ENCODE measurements at regions not wholly inside any gene's neighbourhood (a gene's known extent, or its start where the extent isn't known, plus 50 kb on each side); places are given as distances from the start of the nearest gene placed in this dataset.
"Not testable (repeated sequence)": the region's sequence is repeated elsewhere in the genome, so short reads cannot be mapped to it uniquely, and the experiment has no call there.

DNA sequence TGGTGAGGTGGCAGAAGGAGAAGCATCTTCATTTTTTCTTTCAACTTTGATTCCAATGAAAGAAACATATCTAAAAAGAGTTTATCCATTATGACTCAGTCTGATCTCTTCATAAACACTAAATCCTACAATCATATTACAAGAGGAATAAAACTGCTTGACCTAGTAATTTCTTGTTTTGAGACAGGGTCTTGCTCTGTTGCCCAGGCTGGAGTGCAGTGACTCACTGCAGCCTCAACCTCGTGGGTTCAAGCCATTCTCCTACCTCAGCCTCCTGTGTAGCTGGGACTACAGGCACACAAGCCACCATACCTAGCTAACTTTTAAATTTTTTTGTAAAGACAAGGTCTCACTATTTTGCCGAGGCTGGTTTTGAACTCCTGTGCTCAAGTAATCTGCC is 147.2 kb downstream of the NDUFA12 start:
- no peak for DNase-seq

DNA sequence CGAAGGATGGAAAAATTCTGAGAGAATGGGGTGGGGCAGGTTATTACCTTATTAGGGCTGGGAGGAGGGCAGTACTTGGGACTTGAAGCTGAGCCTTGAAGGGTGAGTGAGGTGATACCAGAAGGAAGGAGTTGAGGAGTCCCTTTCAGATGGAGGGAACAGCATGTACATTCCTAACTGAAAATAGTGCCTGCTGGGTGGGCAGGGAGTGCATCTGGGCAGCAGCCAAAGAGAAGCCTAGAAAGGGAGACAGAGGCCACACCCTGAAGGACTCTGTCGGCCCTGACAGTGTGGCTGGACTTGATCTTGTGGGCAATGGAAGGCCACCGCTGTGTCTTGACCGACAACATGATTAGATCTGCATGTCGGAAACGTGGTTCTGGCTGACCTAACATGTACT is 147.6 kb downstream of the NDUFA12 start:
- no peak for DNase-seq

DNA sequence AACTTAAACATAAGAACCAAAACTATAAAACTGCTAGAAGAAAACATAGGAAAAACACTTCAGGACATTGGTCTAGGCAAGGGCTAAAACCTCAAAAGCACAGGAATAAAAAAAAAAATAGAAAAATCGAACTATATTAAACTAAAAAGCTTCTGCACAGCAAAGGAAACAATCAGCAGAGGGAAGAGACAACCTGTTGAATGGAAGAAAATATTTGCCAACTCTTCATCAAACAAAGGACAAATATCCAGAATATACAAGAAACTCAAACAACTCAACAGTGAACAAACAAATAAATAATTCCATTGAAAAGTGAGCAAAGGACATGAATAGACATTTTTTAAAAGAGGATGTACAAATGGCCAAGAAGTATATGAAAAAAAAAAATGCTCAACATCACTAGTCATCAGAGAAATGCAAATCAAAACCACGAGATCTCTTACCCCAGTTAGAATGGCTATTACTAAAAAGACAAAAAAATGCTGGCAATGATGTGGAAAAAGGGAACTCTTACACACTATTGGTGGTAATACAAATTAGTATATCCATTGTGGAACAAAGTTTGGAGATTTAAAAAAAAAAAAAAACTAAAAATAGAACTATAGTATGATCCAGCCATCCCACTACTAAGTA is 152.0 kb downstream of the NDUFA12 start:
- DNase-seq, result no peak

DNA sequence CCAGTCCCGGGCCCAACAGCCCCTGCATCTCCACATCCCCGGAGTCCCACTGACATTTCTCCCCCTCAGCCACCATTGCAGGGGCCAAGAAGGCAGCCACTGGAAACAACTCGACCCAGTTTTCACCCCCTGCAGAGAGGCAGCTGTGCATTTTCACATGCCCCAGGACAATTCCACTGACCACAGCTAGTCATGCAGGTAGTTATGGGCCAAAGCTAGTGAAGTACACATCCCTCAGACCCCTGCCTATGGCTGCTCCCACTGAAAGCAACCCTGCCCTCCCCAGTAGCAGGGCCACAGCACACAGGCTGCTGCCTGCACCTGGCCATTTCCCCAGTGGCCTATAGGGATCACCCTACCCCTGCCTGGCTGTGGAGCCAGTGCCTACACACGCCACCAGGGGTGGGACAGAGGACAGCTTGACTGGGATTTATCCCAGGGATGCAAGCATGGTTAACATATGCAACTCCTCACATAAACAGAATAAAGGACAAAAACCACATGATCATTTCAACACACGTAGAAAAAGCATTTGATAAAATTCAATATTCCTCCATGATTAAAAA is 154.0 kb downstream of the NDUFA12 start:
- DNase-seq, result no peak

DNA sequence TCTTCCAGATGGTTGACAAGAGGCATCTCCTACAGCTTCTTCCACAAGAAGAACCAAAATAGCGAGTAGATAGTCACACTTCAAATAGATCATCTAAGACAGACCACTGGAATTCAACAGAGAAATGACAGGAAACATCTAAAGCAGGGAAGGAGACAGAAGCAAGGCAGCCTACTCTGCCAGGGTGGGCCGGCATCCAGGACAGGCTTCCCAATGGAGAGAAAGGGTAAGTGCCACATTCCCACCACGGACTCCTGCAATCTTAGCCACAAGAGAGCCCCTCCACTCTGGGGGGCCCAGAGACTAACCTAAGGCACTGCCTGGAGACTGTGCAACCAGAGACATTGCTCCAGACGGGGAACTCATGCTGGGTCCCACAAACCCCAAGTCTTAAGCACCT is 154.5 kb downstream of the NDUFA12 start:
- no peak for DNase-seq

DNA sequence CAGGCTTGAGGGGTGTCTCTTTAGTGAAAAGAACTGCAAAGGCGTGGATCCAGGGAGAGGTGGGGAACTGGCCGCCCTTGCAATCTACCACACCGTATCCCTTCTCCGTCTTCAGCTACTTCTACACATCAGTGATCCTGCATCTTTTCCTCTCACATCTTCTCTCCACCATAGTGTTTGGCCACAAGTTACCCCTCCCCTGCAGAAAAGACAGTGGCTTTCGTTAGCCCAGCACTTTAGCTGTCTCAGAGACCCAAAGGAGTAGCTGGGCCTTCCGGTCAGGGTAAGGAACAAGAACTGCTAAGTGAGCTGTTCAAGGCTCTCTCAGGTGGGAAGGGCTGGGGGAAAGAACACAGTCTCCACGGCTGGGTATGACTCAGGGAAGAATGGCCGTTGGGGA is 158.4 kb downstream of the NDUFA12 start:
- no peak for DNase-seq

DNA sequence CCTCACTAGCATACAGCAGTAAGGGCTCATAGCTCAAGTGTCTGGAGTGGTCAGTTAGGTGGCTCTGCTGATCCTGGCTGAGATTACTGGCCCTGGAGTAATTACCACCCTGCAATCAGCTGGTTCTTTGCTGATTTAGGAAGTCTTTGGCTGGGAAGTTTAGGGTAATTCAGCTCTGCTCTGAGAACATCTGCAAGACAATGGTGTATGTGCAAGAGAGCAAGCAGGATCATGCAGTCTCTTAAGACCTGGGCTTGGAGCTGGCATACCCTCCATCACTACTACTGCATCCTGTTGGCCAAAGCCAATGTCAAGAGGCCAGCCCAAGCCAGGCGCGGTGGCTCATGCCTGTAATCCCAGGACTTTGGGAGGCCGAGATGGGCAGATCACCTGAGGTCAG is 159.0 kb downstream of the NDUFA12 start:
- DNase-seq, result no peak

DNA sequence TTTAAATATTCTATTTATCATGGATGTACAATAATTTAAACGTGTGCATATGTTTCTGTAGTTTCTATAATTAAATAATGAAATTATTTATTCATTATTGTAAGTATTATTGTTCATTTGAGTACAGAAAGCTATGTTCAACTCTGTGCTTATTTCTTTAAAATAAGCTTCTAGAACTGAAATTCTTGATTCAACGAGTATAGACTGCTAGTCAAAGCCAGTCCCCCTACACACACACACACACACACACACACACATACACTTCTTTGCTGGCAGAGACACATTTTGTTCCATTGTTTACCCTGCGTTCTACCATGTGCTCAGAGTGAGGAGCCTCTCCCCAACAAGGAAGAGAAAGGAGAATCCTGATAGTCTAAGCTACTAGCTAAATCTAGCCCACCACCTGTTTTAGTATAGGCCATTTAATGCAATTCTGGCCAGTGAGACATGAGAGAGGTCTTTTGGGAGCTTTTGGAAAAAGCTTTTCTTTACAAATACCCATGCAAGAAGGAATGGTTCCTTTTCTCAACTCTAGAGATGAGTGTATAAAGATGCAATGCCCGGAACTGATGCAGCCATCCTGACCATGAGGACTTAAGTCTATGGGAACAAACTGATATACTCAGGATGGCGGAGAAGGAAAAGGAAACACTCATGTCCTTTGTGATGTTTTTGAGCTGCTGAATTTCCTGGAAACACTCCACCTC is 161.4 kb downstream of the NDUFA12 start:
- DNase-seq, result no peak

DNA sequence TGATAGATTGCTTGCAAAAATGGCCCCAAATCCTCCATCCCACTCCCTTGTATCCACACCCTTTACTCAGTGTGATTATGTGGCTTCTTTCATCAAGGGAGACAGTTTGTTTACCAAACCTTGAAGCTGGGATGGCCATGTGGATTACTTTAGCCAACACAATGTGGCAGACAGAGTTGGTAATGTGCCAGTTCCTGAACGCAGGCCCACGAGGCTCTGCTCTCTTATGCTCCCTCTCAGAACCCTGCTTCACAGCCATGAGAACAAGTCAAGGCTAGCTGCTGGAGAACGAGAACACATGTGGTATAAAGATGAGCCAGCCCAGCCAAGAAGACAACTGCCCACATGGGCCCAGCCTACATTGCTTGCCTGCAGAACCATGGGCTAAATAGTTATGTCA is 162.3 kb downstream of the NDUFA12 start:
- DNase-seq, result peak; percentile 36

DNA sequence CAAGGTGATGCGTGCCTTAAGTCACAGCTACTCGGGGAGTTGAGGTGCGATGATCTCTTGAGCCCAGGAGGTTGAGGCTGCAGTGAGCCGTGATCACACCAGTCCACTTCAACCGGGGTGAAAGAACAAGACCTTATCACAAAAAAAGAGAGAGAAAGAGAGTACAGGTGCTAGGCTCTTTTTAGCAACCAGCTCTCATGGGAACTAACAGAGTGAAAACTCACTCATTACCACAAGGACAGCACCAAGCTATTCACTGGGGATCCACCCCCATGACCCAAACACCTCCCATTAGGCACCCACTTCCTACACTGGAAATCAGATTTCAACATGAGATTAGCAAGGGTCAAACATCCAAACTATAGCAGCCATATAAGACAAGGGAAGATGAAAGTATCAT is 164.2 kb downstream of the NDUFA12 start:
- no peak for DNase-seq

DNA sequence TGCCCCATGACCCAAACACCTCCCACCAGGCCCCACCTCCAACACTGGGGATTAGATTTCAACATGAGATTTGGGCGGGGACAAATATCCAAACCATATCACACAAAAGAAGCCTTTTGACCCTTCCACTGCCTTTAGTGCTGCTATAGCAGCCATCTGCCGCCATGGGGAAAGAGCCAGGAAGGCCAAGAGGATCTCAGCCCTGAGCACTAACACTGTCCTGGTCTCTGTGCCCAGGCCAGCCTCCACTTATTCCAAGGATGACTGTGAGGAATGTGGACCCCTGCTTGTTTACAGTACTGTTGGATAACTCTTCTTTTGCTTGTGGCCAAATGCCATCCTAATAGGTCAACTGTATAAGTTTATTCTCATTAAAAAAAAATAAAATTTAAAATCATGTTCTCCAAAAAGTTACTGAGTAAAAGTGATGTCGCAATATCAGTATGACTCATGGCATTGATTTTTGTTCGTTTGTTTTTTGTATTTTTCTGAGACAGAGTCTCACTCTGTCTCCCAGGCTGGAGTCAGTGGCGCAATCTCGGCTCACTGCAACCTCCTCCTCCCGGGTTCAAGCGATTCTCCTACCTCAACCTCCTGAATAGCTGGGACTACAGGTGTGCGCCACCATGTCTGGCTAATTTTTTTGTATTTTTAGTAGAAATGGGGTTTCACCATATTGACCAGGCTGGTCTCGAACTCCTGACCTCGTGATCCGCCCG is 166.4 kb downstream of the NDUFA12 start:
- not testable (repeated sequence) for DNase-seq

DNA sequence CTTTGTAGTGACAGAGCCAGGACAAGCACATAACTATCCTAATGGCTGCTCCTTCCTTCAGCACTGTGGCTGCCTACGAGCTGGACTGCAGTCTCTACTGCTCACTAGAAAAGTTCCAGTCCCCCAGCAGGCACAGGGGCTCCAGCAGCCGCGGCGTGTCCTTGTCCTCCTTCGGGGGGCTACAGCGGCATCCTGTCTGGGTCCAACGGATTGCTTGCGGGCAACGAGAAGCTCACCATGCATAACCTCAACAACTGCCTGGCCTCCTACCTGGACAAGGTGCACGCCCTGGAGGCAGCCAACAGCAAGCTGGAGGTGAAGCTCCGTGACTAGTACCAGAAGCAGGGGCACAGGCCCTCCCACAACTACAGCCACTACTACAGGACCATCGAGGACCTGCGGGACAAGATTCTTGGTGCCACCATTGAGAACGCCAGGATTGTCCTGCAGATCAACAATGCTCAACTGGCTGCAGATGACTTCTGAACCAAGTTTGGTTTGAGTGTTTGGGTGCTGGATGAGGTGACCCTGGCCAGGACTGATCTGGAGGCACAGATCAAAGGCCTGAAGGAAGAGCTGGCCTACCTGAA is 169.4 kb downstream of the NDUFA12 start:
- no peak for DNase-seq

DNA sequence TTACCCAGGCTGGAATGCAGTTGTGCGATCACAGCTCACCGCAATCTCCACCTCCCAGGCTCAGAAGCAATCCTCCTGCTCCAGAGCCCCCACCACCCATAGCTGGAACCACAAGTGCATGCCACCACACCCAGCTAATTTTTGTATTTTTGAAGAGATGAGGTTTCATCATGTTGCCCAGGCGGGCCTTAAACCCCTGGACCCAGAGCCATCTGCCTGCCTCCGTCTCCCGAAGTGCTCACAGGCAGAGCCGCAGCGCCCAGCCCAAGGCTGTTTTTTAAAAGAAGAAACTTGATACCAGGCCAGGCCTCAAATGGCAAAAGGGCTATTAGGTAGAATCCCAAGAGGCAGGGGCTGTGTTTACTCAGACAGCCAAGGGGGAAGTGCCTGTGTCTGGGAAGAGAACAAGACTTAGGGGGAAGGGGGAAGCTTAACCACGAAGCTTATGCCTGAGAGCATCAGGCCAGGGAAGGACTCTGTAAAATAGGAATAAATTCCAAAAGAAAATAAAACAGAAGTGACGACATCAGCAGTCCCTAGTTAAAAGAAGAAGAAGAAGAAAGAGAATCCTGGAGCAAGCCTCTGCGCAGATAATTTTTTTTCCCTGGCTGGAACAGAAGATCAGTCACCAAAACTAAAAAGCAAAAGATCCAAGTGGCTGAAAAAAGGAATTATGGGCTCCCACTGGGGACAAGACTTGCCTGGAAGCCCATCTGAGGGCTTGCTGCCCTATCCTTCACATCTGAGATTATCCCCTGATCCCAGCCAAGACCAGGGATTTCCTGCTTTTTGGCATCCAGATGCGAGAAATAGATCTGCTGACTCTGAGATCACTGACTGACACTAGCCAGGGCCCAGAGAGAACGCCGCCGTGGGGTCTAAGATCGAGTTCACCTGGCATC is 170.5 kb downstream of the NDUFA12 start:
- peak; percentile 94 for DNase-seq

DNA sequence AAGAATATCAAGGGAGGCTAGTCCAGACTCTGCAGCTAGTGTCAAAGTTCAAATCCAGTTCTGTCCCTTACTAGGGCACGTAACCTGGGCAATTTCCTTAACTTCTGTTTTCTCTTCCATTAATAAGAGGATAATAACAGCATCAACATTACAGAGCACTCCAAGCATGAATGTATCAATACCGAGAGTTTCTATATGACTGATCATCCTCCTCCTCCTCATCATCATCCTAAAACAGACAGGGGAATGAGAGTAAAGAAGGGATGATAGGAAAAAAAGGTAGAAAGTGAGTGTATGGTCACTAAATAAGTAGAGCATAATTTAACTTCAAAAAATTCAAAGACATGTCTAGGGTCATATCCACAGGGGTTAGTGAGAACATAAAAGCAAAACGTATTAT is 171.4 kb downstream of the NDUFA12 start:
- DNase-seq, result no peak

DNA sequence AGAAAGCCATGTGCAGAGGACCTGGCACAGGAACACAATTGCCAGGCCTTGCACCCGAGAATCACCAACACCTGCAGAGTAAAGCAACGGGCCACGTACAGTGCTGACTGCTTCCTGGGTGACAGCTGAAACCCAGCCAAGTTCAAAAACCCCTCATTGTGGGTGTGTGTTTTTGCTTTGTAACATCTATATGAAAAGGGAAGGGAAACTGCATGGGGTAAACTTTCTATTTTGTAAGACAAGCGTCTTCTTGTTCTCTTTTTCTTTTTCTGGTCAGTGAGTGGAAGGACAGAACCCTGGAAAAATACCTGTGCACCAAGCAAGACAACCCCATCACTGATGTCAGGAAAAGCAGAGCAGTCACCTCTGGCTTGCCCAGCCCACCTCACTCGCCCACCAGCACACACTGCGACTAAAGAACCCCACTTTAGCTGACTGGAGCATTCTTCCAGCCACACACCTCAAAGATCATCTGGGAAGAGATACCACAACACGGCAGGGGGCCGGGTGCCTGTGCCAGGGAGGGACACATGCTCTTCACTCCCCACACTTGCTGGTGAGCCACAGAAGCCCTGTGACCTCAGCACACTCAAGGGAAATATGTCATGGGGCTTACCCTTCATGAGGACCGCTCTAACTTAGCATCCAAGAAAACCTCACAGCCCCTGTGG is 172.3 kb downstream of the NDUFA12 start:
- no peak for DNase-seq

DNA sequence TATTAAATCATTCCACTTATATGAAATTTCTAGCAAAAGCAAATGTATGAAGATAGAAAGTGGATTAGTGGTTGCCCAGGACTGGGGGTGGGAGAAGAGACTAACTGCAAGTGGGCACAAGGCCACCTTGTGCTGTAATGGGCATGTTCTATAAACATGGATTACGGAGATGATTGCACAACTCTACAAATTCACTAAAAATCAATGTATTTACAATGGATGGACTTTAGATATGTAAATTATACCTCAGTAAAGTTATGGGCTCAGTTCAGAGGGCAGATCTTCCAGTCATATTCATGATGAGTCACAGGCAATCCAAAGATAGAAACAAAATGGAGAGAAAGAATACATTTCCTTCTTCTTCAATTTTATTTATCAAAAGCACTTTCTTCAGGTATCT is 173.9 kb downstream of the NDUFA12 start:
- no peak for DNase-seq

DNA sequence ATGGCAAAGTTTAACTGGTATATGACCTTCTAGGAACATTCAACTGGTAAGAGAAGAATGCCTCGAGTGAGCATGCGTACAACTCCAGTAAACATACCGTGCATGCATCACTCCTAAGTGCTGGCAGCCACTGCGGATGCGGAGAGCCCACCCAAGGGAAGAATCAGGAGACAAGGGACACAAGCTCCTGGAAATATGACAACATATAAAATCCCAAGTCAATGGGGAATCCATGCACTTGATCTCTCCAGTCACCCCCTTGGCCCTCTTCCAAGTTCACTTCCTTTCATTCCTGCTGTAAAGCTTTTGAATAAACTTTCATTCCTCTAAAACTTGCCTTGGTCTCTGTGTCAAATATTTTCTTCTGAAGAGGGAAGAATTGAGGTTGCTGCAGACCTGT is 168.7 kb upstream of the TMCC3 start:
- no peak for DNase-seq

DNA sequence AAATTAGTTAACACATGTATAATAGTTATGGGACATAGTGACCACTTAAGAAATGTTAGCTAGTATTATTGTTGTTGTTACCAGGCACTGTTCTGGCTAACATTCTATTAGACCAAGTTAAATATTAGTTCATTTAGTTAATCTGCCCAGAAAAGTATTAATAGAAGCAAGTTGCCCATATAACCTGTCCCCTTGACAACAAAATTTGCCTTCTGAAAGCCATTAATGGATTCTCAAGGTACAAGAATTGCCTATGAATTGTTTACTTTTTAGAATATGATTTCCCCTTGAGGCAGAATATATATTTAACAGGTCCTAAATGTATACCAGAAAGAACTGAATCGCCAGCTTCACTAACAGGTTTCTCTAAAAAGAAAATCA is 167.3 kb upstream of the TMCC3 start:
- DNase-seq, result no peak

DNA sequence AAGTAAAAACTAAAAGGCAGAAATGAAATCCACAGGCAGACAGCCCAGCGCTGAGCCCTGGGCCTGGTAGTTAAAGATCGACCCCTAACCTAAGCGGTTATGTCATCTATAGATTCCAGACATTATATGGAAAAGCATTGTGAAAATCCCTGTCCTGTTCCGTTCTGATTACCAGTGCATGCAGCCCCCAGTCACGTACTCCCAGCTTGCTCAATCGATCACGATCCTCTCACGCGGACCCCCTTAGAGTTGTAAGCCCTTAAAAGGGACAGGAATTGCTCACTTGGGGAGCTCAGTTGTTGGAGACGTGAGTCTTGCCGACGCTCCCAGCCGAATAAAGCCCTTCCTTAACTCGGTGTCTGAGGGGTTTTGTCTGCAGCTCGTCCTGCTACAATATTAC is 166.8 kb upstream of the TMCC3 start:
- not testable (repeated sequence) for DNase-seq

DNA sequence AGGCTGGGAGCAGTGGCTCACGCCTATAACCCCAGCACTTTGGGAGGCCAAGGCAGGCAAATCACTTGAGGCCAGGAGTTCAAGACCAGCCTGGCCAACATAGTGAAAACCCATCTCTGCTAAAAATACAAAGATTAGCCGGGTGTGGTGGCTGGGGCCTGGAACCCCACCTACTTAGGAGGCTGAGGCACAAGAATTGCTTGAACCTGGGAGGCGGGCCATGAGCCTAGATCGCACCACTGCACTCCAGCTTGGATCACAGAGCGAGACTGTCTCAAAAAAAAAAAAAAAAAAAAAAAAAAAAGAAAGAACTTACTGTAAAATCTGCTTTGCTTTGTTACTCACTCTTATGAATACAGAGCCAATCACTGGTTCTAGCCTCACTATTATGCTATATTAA is 166.4 kb upstream of the TMCC3 start:
- DNase-seq, result not testable (repeated sequence)

DNA sequence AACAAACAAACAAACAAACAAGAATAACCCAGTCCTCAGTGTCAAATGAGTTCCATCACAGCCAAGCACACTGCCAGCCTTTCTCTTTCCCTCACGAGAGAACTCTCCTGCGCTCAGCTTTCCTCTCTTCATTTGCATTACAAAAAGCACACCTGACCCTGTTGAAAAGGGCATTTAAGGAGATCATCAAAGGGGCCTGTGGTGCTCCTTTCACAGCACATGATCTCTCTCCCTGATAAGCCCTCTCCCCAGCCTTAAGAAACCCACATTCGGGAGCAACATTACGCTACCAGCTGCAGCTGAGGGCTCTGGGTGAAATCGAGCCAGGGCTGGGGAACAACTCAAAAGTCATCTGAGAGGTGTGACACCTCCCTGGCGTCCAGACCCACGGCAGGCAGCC is 165.6 kb upstream of the TMCC3 start:
- no peak for DNase-seq

DNA sequence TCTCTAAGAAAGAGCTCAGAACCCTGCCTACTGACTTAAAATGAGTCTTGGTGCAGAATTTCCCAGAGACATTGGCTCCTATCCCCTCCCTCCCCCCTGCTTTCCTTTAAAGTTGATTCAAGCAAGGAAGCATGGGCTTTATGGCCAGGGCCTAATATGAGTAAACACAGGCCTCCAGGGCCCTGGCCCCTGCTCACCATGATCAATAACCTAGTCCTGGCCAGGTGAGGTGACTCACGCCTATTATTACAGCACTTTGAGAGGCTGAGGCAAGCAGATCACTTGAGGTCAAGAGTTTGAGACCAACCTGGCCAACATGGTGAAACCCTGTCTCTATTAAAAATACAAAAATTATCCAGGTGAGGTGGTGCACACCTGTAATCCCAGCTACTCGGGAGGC is 165.1 kb upstream of the TMCC3 start:
- no peak for DNase-seq

All from NCI-H2171 treated with DMSO at 0.1 percent for 48 hours (cell line).